ENCODE measurements at regions not wholly inside any gene's neighbourhood (a gene's known extent, or its start where the extent isn't known, plus 50 kb on each side); places are given as distances from the start of the nearest gene placed in this dataset.
A peak's percentile ranks its signal among the peaks of the same experiment; 100 is the strongest.

- TF ChIP-seq POLR2A (IDR thresholded peaks at IDR 0.05; ENCODE audit: low read length) (no peak), TP53 (CRISPR knock-in tag; IDR thresholded peaks at IDR 0.05) (no peak), HEYL (CRISPR knock-in tag; IDR thresholded peaks at IDR 0.05) (no peak), CTCF (IDR thresholded peaks at IDR 0.05) (0 out of 3 replicates have a peak, but pooled peaks have one; percentile 21), SMC3 (IDR thresholded peaks at IDR 0.05) (peak; percentile 19; the same call in 1 of the 3 replicates), NFE2L2 (conservative IDR thresholded peaks at IDR 0.05; ENCODE audit: low read length) (no peak)
Measured at GRCh38 chr10:117860823-117861222, 185.9 kb downstream of the RAB11FIP2 start.

Data from A549 (cell line).